A673 (cell line): ENCODE measurements at regions not wholly inside any gene's neighbourhood (a gene's known extent, or its start where the extent isn't known, plus 50 kb on each side); places are given as distances from the start of the nearest gene placed in this dataset.

Experiments used
- EZH2 ChIP-seq: fragments of 200-600 bp; sonication (generic); IDR thresholded peaks from 2 replicates; pipeline ENCODE4 v1.6.1; 2017; ENCODE audit warnings: borderline replicate concordance, low read depth, mild to moderate bottlenecking, mixed read lengths, antibody characterized with exemption, low read length; ENCODE audit not compliant: poor library complexity, severe bottlenecking
- TF ChIP-seq, protein P1 (sequence below): fragments of 300-800, 200-600 bp; sonication (generic); conservative IDR thresholded peaks from 2 replicates; pipeline ENCODE4 v1.5.1; 2017; ENCODE audit warnings: low read depth, mild to moderate bottlenecking, antibody characterized with exemption, low read length, moderate library complexity, mixed read lengths

DNA sequence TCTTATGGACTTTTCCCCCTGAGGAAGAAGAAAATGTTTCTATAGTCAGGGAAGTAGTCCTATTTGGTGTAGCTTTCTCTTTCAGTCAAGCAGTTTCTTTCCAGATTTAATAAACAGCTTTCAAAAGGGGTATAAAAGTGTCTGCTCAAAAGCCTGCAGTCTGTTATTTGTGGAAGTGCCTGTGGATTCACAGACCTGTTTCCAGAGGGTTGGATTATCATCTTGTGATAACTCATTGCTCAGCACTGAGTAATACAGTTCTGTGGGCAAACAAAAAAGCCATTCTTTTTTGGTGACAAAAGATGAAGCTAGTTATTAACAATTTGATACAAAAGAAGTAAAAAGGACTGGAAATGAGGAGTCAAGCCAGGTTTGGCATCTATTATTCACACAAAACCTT is 358.2 kb upstream of the ID4 start:
- TF ChIP-seq, protein P1, sequence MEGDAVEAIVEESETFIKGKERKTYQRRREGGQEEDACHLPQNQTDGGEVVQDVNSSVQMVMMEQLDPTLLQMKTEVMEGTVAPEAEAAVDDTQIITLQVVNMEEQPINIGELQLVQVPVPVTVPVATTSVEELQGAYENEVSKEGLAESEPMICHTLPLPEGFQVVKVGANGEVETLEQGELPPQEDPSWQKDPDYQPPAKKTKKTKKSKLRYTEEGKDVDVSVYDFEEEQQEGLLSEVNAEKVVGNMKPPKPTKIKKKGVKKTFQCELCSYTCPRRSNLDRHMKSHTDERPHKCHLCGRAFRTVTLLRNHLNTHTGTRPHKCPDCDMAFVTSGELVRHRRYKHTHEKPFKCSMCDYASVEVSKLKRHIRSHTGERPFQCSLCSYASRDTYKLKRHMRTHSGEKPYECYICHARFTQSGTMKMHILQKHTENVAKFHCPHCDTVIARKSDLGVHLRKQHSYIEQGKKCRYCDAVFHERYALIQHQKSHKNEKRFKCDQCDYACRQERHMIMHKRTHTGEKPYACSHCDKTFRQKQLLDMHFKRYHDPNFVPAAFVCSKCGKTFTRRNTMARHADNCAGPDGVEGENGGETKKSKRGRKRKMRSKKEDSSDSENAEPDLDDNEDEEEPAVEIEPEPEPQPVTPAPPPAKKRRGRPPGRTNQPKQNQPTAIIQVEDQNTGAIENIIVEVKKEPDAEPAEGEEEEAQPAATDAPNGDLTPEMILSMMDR: no peak
- no peak for TF ChIP-seq EZH2
